Neural cell (in vitro differentiated cells): ENCODE measurements at regions not wholly inside any gene's neighbourhood (a gene's known extent, or its start where the extent isn't known, plus 50 kb on each side); places are given as distances from the start of the nearest gene placed in this dataset.

Experiments used
- H2AFZ ChIP-seq: fragments of 200-600, 300-800 bp; sonication (generic), shearing (Covaris generic); 2 replicates; pipeline ENCODE4 v1.6.0; 2014; ENCODE audit warnings: low read depth, mild to moderate bottlenecking, antibody characterized with exemption, low read length, moderate library complexity
- H3F3A ChIP-seq: fragments of 200-600 bp; shearing (Covaris generic); 2 replicates; pipeline ENCODE4 v1.6.1; 2016; ENCODE audit warnings: mild to moderate bottlenecking, moderate library complexity, mixed read lengths, antibody characterized with exemption, low read length; ENCODE audit not compliant: insufficient read depth, poor library complexity, severe bottlenecking
- H3K27ac ChIP-seq: fragments of 200-600, 300-800 bp; sonication (generic), shearing (Covaris generic); 2 replicates; pipeline ENCODE4 v1.5.1; 2014; ENCODE audit warnings: mild to moderate bottlenecking, low read length, moderate library complexity
- H3K27me3 ChIP-seq: fragments of 300-800, 200-600 bp; sonication (generic), shearing (Covaris generic); 2 replicates; pipeline ENCODE4 v1.6.0; 2014; ENCODE audit warnings: mild to moderate bottlenecking, low read depth, low read length, moderate library complexity; ENCODE audit not compliant: insufficient read depth
- H3K36me3 ChIP-seq: fragments of 300-800, 200-600 bp; sonication (generic), shearing (Covaris generic); 2 replicates; pipeline ENCODE4 v1.5.1; 2014; ENCODE audit warnings: mild to moderate bottlenecking, antibody characterized with exemption, low read length, moderate library complexity; ENCODE audit not compliant: insufficient read depth
- H3K4me2 ChIP-seq: fragments of 300-800, 200-600 bp; sonication (generic), shearing (Covaris generic); 2 replicates; pipeline ENCODE4 v1.6.0; 2014; ENCODE audit warnings: mild to moderate bottlenecking, low read length
- H3K4me3 ChIP-seq: fragments of 300-800, 200-600 bp; sonication (generic), shearing (Covaris generic); 2 replicates; pipeline ENCODE4 v1.5.1; 2014; ENCODE audit warnings: mild to moderate bottlenecking, low read length, moderate library complexity
- H3K79me2 ChIP-seq: fragments of 200-600 bp; shearing (Covaris generic); replicated peaks from 2 replicates; pipeline ENCODE4 v1.6.0; 2014; ENCODE audit warnings: mild to moderate bottlenecking, low read length, moderate library complexity; ENCODE audit not compliant: insufficient read depth
- H3K9ac ChIP-seq: fragments of 300-800, 200-600 bp; sonication (generic), shearing (Covaris generic); 2 replicates; pipeline ENCODE4 v1.6.1; 2016; ENCODE audit warnings: mild to moderate bottlenecking, low read length, mixed read lengths
- H3K9me2 ChIP-seq: fragments of 200-600 bp; shearing (Covaris generic); 2 replicates; pipeline ENCODE4 v1.6.1; 2016; ENCODE audit warnings: mild to moderate bottlenecking, low read length, mixed read lengths; ENCODE audit not compliant: insufficient read depth
- H3K9me3 ChIP-seq: fragments of 200-600, 300-800 bp; sonication (generic), shearing (Covaris generic); 2 replicates; pipeline ENCODE4 v1.6.1; 2016; ENCODE audit warnings: mild to moderate bottlenecking, mixed run types, low read length, moderate library complexity, mixed read lengths
- H4K20me1 ChIP-seq: fragments of 200-600 bp; shearing (Covaris generic); 2 replicates; pipeline ENCODE4 v1.6.1; 2016; ENCODE audit warnings: mild to moderate bottlenecking, mixed run types; ENCODE audit not compliant: insufficient read depth
- CTCF ChIP-seq: fragments of 450-650 bp; IDR thresholded peaks from 2 replicates; pipeline ENCODE4 v1.5.1; 2014; ENCODE audit warnings: antibody characterized with exemption, mild to moderate bottlenecking, moderate library complexity; ENCODE audit not compliant: poor library complexity, severe bottlenecking
- EP300 ChIP-seq: fragments of 450-650 bp; conservative IDR thresholded peaks from 2 replicates; pipeline ENCODE4 v1.6.1; 2014; ENCODE audit warnings: antibody characterized with exemption, mild to moderate bottlenecking, moderate library complexity; ENCODE audit not compliant: poor library complexity, severe bottlenecking
- EZH2 ChIP-seq: fragments of 200-600, 300-800 bp; shearing (Covaris generic), sonication (generic); IDR thresholded peaks from 2 replicates; pipeline ENCODE4 v1.6.1; 2014; ENCODE audit warnings: antibody characterized with exemption, low read length, borderline replicate concordance, mild to moderate bottlenecking; ENCODE audit not compliant: insufficient read depth, poor library complexity, severe bottlenecking
- MXI1 ChIP-seq: fragments of 450-650 bp; conservative IDR thresholded peaks from 2 replicates; pipeline ENCODE4 v1.6.1; 2014; ENCODE audit warnings: antibody characterized with exemption, mild to moderate bottlenecking; ENCODE audit not compliant: poor library complexity, severe bottlenecking
- POLR2AphosphoS5 ChIP-seq: IDR thresholded peaks from 2 replicates; pipeline ENCODE4 v1.6.1; 2012
- RAD21 ChIP-seq: fragments of 450-650 bp; conservative IDR thresholded peaks from 2 replicates; pipeline ENCODE4 v1.6.1; 2014; ENCODE audit warnings: antibody characterized with exemption, mild to moderate bottlenecking, moderate library complexity
- REST ChIP-seq: IDR thresholded peaks from 2 replicates; pipeline ENCODE4 v1.6.1; 2012; ENCODE audit warnings: borderline replicate concordance
- SMC3 ChIP-seq: fragments of 450-650 bp; conservative IDR thresholded peaks from 2 replicates; pipeline ENCODE4 v1.6.1; 2014; ENCODE audit warnings: antibody characterized with exemption, mild to moderate bottlenecking, moderate library complexity; ENCODE audit not compliant: poor library complexity
- TAF1 ChIP-seq: IDR thresholded peaks from 2 replicates; pipeline ENCODE4 v1.6.1; 2012; ENCODE audit warnings: low read depth

- Histone ChIP-seq H3K36me3 (no peaks in the 10 kb centered on the region), H2AFZ (no peak overlapping the region), H3K9me3 (no peaks in the 10 kb centered on the region), H3K79me2 (no peaks in the 10 kb centered on the region), H3K27me3 (no peaks in the 10 kb centered on the region), H3F3A (no peaks in the 10 kb centered on the region), H4K20me1 (no peaks in the 10 kb centered on the region), H3K9me2 (no peaks in the 10 kb centered on the region), H3K27ac (no peak overlapping the region), H3K9ac (no peak overlapping the region), H3K4me2 (no peak overlapping the region), H3K4me3 (no peak overlapping the region)
- TF ChIP-seq REST, result no peak
- no peak for TF ChIP-seq MXI1
- no peak for TF ChIP-seq CTCF
- TF ChIP-seq EZH2, result no peak
- TF ChIP-seq TAF1, result no peak
- TF ChIP-seq SMC3, result no peak
- no peak for TF ChIP-seq POLR2AphosphoS5
- no peak for TF ChIP-seq EP300
- no peak for TF ChIP-seq RAD21
Observed at GRCh38 chr2:18491577-18491976, 68.9 kb downstream of the RDH14 start.

GRCh38 chr2:18490901-18491300 is 69.6 kb downstream of the RDH14 start:
- H3K4me2 ChIP-seq, result no peak overlapping the region
- H3K4me3 ChIP-seq, result no peak overlapping the region
- H3K9me3 ChIP-seq, result no peaks in the 10 kb centered on the region
- no peaks in the 10 kb centered on the region for H3K36me3 ChIP-seq
- no peaks in the 10 kb centered on the region for H3K27me3 ChIP-seq
- no peak overlapping the region for H3K9ac ChIP-seq
- no peaks in the 10 kb centered on the region for H3F3A ChIP-seq
- no peak overlapping the region for H2AFZ ChIP-seq
- H3K27ac ChIP-seq, result no peak overlapping the region
- no peaks in the 10 kb centered on the region for H3K79me2 ChIP-seq
- H4K20me1 ChIP-seq, result no peaks in the 10 kb centered on the region
- no peak for TF ChIP-seq RAD21
- no peak for TF ChIP-seq TAF1
- no peak for TF ChIP-seq SMC3
- TF ChIP-seq REST, result no peak
- TF ChIP-seq EP300, result no peak
- no peak for TF ChIP-seq CTCF
- TF ChIP-seq POLR2AphosphoS5, result no peak
- no peak for TF ChIP-seq EZH2
- TF ChIP-seq MXI1, result no peak
- H3K9me2 ChIP-seq, result no peaks in the 10 kb centered on the region
